ENCODE measurements at regions not wholly inside any gene's neighbourhood (a gene's known extent, or its start where the extent isn't known, plus 50 kb on each side); places are given as distances from the start of the nearest gene placed in this dataset.

DNA sequence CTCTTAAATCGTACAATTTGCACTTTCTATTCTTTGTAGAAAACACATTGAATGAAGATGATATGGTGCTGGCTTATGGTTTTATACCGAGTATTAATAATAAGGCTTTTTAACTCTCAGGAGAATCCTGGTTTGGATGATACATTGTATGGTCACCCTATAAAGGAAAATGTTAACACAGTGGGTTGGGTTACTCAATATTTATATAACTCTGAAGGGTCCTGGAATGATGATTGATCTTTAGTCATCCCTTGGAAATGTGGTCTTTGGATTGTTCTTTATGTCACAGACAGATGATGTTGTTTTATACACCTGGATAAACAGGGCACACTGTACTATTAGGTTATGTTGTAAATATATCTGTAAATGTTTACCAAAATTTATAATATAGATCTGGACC is 496.2 kb upstream of the NDST4 start:
- Mint-ChIP-seq H3K9me3 (ENCODE audit: unreplicated experiment) (no peaks in the 10 kb centered on the region), H3K4me1 (ENCODE audit: insufficient read depth, unreplicated experiment) (no peaks in the 10 kb centered on the region), H3K4me3 (ENCODE audit: unreplicated experiment) (no peak overlapping the region), H3K27me3 (ENCODE audit: insufficient read depth, unreplicated experiment) (peaks cover 31% of the 10 kb centered on the region), H3K27ac (ENCODE audit: low read depth, unreplicated experiment) (no peak overlapping the region), H3K36me3 (ENCODE audit: insufficient read depth, unreplicated experiment) (no peaks in the 10 kb centered on the region)
- BruUV-seq (replicated peaks): no TSS peak
- TF ChIP-seq, protein P1, sequence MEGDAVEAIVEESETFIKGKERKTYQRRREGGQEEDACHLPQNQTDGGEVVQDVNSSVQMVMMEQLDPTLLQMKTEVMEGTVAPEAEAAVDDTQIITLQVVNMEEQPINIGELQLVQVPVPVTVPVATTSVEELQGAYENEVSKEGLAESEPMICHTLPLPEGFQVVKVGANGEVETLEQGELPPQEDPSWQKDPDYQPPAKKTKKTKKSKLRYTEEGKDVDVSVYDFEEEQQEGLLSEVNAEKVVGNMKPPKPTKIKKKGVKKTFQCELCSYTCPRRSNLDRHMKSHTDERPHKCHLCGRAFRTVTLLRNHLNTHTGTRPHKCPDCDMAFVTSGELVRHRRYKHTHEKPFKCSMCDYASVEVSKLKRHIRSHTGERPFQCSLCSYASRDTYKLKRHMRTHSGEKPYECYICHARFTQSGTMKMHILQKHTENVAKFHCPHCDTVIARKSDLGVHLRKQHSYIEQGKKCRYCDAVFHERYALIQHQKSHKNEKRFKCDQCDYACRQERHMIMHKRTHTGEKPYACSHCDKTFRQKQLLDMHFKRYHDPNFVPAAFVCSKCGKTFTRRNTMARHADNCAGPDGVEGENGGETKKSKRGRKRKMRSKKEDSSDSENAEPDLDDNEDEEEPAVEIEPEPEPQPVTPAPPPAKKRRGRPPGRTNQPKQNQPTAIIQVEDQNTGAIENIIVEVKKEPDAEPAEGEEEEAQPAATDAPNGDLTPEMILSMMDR (IDR thresholded peaks at IDR 0.05; ENCODE audit: unreplicated experiment): no peak
- ChIA-PET CTCF (interaction anchor here (0.6 kb wide), 1 partner anchor 1031 kb away, joined by 4 read pairs; no protein-coding TSS in a partner anchor), POLR2A (no interaction called here)
- intact Hi-C loops (cut with micrococcal nuclease): no loop called here
- no peak for DNase-seq (ENCODE audit: unreplicated experiment)

DNA sequence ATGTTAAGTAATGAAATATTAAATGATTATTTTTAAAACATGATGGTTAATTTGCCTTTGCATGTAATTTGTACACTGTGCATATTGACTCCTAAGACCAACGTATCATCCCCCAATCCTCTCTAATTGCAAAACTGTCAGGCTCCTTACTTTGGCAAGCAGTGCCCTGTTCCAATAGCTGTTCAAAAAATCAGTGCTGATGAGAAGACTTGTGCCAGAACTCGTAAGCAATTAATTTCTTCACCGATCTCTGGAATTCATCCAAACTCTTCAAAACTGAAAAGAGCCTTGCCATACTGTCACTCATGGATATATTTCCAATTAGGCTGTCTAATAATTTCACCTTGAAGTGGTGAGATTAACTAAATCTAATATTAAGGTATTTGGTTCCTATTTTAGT is 493.9 kb upstream of the NDST4 start:
- ChIA-PET CTCF (interaction anchor here (0.6 kb wide), 1 partner anchor 14 kb away, joined by 4 read pairs; no protein-coding TSS in a partner anchor), POLR2A (no interaction called here)
- Mint-ChIP-seq H3K27me3 (ENCODE audit: insufficient read depth, unreplicated experiment) (peaks cover 26% of the 10 kb centered on the region), H3K4me3 (ENCODE audit: unreplicated experiment) (no peak overlapping the region), H3K36me3 (ENCODE audit: insufficient read depth, unreplicated experiment) (no peaks in the 10 kb centered on the region), H3K4me1 (ENCODE audit: insufficient read depth, unreplicated experiment) (no peaks in the 10 kb centered on the region), H3K9me3 (ENCODE audit: unreplicated experiment) (no peaks in the 10 kb centered on the region), H3K27ac (ENCODE audit: low read depth, unreplicated experiment) (no peak overlapping the region)
- intact Hi-C loops (cut with micrococcal nuclease): no loop called here
- TF ChIP-seq, protein P1 (IDR thresholded peaks at IDR 0.05; ENCODE audit: unreplicated experiment): no peak
- DNase-seq (ENCODE audit: unreplicated experiment): no peak
- no TSS peak for BruUV-seq (replicated peaks)

DNA sequence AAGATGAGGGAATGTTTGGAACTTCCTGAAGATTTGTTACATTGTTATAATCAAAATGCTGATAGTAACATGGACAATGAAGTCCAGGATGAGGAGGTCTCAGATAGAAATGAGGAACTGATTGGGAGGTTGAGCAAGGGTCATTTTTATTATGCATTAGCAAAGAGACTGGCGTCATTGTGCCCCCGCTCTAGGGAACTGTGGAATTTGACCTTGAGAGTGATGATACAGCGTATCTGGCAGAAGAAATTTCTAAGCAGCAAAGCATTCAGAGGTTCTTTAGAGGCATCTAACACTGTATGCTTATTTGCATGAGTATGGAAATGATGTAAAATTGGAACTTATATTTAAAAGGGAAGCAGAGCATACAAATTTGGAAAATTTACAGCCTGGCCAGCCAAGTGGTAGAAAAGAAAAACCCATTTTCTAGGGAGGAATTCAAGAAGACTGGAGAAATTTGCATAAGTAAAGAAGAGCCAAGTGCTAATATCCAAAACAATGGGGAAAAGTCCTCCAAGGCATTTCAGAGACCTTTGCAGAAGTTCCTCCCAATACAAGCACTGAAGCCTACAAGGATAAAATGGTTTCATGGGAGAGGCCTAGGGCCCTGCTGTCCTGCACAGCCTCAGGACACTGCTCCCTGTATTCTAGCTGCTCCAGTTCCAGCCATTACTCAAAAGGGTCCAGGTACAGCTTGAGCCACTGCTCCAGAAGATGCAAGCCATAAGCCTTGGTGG is 483.0 kb upstream of the NDST4 start:
- ChIA-PET POLR2A (no interaction called here), CTCF (no interaction called here)
- intact Hi-C loops (cut with micrococcal nuclease): no loop called here
- TF ChIP-seq, protein P1 (IDR thresholded peaks at IDR 0.05; ENCODE audit: unreplicated experiment): no peak
- BruUV-seq (replicated peaks): no TSS peak
- Mint-ChIP-seq H3K36me3 (ENCODE audit: insufficient read depth, unreplicated experiment) (no peaks in the 10 kb centered on the region), H3K4me3 (ENCODE audit: unreplicated experiment) (no peak overlapping the region), H3K27ac (ENCODE audit: low read depth, unreplicated experiment) (no peak overlapping the region), H3K9me3 (ENCODE audit: unreplicated experiment) (peaks cover 13% of the 10 kb centered on the region), H3K4me1 (ENCODE audit: insufficient read depth, unreplicated experiment) (no peaks in the 10 kb centered on the region), H3K27me3 (ENCODE audit: insufficient read depth, unreplicated experiment) (no peaks in the 10 kb centered on the region)
- DNase-seq (ENCODE audit: unreplicated experiment): no peak

DNA sequence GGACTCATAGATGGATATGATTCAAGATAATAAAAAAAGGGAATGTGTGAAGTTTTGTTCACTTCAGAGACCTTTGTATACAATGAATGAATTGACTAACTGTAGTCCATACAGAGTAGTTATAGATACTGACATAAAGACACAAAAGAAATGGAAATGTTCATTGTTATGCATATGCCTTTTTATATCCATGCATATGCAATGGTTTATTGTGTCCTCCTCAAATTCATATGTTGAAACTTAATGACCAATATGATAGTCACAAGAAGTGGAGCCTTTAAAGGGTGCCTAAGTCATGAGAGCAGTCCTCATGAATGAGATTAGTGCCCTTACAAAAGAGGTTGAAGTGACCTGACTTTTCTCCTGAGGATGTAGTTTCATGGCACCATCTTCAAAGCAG is 467.5 kb upstream of the NDST4 start:
- POLR2A ChIA-PET: no interaction called here
- CTCF ChIA-PET: no interaction called here
- Mint-ChIP-seq H3K27ac (ENCODE audit: low read depth, unreplicated experiment) (no peak overlapping the region), H3K9me3 (ENCODE audit: unreplicated experiment) (no peaks in the 10 kb centered on the region), H3K4me1 (ENCODE audit: insufficient read depth, unreplicated experiment) (no peaks in the 10 kb centered on the region), H3K4me3 (ENCODE audit: unreplicated experiment) (no peak overlapping the region), H3K36me3 (ENCODE audit: insufficient read depth, unreplicated experiment) (no peaks in the 10 kb centered on the region), H3K27me3 (ENCODE audit: insufficient read depth, unreplicated experiment) (peaks cover 19% of the 10 kb centered on the region)
- no peak for DNase-seq (ENCODE audit: unreplicated experiment)
- BruUV-seq (replicated peaks): no TSS peak
- TF ChIP-seq, protein P1 (IDR thresholded peaks at IDR 0.05; ENCODE audit: unreplicated experiment): no peak
- intact Hi-C loops (cut with micrococcal nuclease): no loop called here
